H1 (cell line): ENCODE measurements at regions not wholly inside any gene's neighbourhood (a gene's known extent, or its start where the extent isn't known, plus 50 kb on each side); places are given as distances from the start of the nearest gene placed in this dataset.
"Not testable (repeated sequence)": the region's sequence is repeated elsewhere in the genome, so short reads cannot be mapped to it uniquely, and the experiment has no call there.

Experiments
- CTCF ChIA-PET: fragments of 300-600 bp; sonication (Branson Sonifier 250); formaldehyde crosslinking; loops from one replicate; lab custom pipeline; 2021; ENCODE audit not compliant: partially characterized antibody; lab: Charles Lee
- POLR2A ChIA-PET: fragments of 300-600 bp; sonication (Branson Sonifier 250); formaldehyde crosslinking; loops from one replicate; lab custom pipeline; 2021; ENCODE audit warnings: inconsistent platforms; ENCODE audit not compliant: partially characterized antibody; lab: Charles Lee
- DNase-seq, 2 experiments: peaks; one replicate each; pipeline versions ENCODE4 v3.0.0 to v3.0.0-alpha.2; 2010 to 2022; ENCODE audit warnings: low spot score in 2 of 2, low read depth in 1 of 2, mixed read lengths in 1 of 2
- FAIRE-seq: peaks from 2 replicates; lab custom pipeline; 2011; peaks lifted over from hg19 to GRCh38; lab: Jason Lieb, UNC
- H2AFZ ChIP-seq: 2 replicates; pipeline ENCODE4 v1.8.1; 2012; ENCODE audit warnings: low read length, inconsistent platforms
- H2AK5ac ChIP-seq: 2 replicates; pipeline ENCODE4 v1.6.1; 2013; ENCODE audit warnings: low read depth, low read length
- H2BK120ac ChIP-seq: replicated peaks from 2 replicates; pipeline ENCODE3; 2013; ENCODE audit warnings: low read depth, low read length, inconsistent platforms
- H2BK12ac ChIP-seq: 2 replicates; pipeline ENCODE4 v1.6.1; 2013; ENCODE audit warnings: low read depth, low read length
- H2BK15ac ChIP-seq: 2 replicates; pipeline ENCODE4 v1.6.1; 2013; ENCODE audit warnings: low read length
- H2BK20ac ChIP-seq: 2 replicates; pipeline ENCODE4 v1.6.1; 2013; ENCODE audit warnings: low read length
- H2BK5ac ChIP-seq: 2 replicates; pipeline ENCODE4 v1.6.1; 2013; ENCODE audit warnings: low read depth, low read length
- H3K14ac ChIP-seq: 2 replicates; pipeline ENCODE4 v1.6.1; 2013; ENCODE audit warnings: inconsistent platforms; ENCODE audit not compliant: insufficient read length
- H3K18ac ChIP-seq: 2 replicates; pipeline ENCODE4 v1.6.1; 2013; ENCODE audit warnings: low read length; ENCODE audit errors: extremely low read depth
- H3K23ac ChIP-seq: 2 replicates; pipeline ENCODE4 v1.6.1; 2013; ENCODE audit warnings: inconsistent platforms; ENCODE audit not compliant: insufficient read length
- H3K23me2 ChIP-seq: 2 replicates; pipeline ENCODE4 v1.6.1; 2013; ENCODE audit warnings: low read depth, low read length
- H3K27ac ChIP-seq: 2 replicates; pipeline ENCODE4 v1.6.1; 2011; ENCODE audit warnings: low read depth, low read length, inconsistent platforms
- H3K27me3 ChIP-seq, 4 experiments: replicated peaks in 1 of 4; 1 replicate in 1 of 4; 2 replicates in 3 of 4; pipeline versions ENCODE4 v1.6.1 to v1.8.1; 2011 to 2013; ENCODE audit warnings: low read length in 3 of 4, mild to moderate bottlenecking in 3 of 4, inconsistent platforms in 2 of 4, mixed read lengths in 2 of 4, moderate library complexity in 1 of 4; ENCODE audit not compliant: control insufficient read depth in 3 of 4, insufficient read depth in 3 of 4; ENCODE audit errors: extremely low read depth in 1 of 4
- H3K36me3 ChIP-seq, 4 experiments: 2 replicates each; pipeline versions ENCODE4 v1.6.1 to v1.8.1; 2011 to 2013; ENCODE audit warnings: mild to moderate bottlenecking in 4 of 4, low read length in 3 of 4, moderate library complexity in 2 of 4, control low read depth in 1 of 4, inconsistent platforms in 1 of 4; ENCODE audit not compliant: insufficient read depth in 4 of 4, control insufficient read depth in 2 of 4
- H3K4ac ChIP-seq: replicated peaks from 2 replicates; pipeline ENCODE3; 2013; ENCODE audit warnings: low read length, low read depth, mixed read lengths, inconsistent platforms; ENCODE audit not compliant: insufficient read length
- H3K4me1 ChIP-seq, 4 experiments: replicated peaks in 1 of 4; 1 replicate in 1 of 4; 2 replicates in 3 of 4; pipeline versions ENCODE4 v1.6.1 to v1.8.1; 2011 to 2013; ENCODE audit warnings: low read length in 3 of 4, inconsistent platforms in 2 of 4, mixed read lengths in 1 of 4; ENCODE audit not compliant: insufficient read depth in 4 of 4, control insufficient read depth in 3 of 4
- H3K4me2 ChIP-seq, 2 experiments: 2 replicates each; pipeline versions ENCODE4 v1.6.1 to v1.8.1; 2011 to 2013; ENCODE audit warnings: low read depth in 2 of 2, low read length in 2 of 2, control low read depth in 1 of 2, inconsistent platforms in 1 of 2, mild to moderate bottlenecking in 1 of 2; ENCODE audit not compliant: insufficient read depth in 1 of 2
- H3K4me3 ChIP-seq, 4 experiments: fragments of 200-600, 300-600 bp in 1 of 4; sonication (generic), shearing (Covaris generic), sonication (Bioruptor Twin) in 1 of 4; 2 replicates each; pipeline versions ENCODE4 v1.5.1 to v1.8.1; 2011 to 2016; ENCODE audit warnings: low read length in 4 of 4, low read depth in 3 of 4, control low read depth in 2 of 4, inconsistent platforms in 2 of 4, mild to moderate bottlenecking in 2 of 4, mixed read lengths in 1 of 4, moderate library complexity in 1 of 4; ENCODE audit not compliant: insufficient read depth in 2 of 4; ENCODE audit errors: extremely low read depth in 1 of 4
- H3K56ac ChIP-seq: replicated peaks from 2 replicates; pipeline ENCODE3; 2013; ENCODE audit warnings: low read depth, mild to moderate bottlenecking, mixed read lengths, low read length, inconsistent platforms; ENCODE audit not compliant: insufficient read length
- H3K79me1 ChIP-seq: 2 replicates; pipeline ENCODE4 v1.6.1; 2013; ENCODE audit warnings: low read depth, low read length, control low read depth
- H3K79me2 ChIP-seq, 2 experiments: 2 replicates each; pipeline versions ENCODE4 v1.6.1 to v1.8.1; 2012 to 2013; ENCODE audit warnings: low read length in 2 of 2, mild to moderate bottlenecking in 2 of 2, inconsistent platforms in 1 of 2; ENCODE audit not compliant: insufficient read depth in 2 of 2, control insufficient read depth in 1 of 2
- H3K9ac ChIP-seq, 4 experiments: replicated peaks in 1 of 4; 1 replicate in 1 of 4; 2 replicates in 3 of 4; pipeline versions ENCODE4 v1.6.1 to v1.8.1; 2011 to 2013; ENCODE audit warnings: low read depth in 3 of 4, low read length in 3 of 4, control low read depth in 2 of 4, mild to moderate bottlenecking in 2 of 4, moderate library complexity in 2 of 4, inconsistent platforms in 1 of 4; ENCODE audit errors: extremely low read depth in 1 of 4
- H3K9me3 ChIP-seq, 2 experiments: 2 replicates each; pipeline versions ENCODE4 v1.6.1 to v1.8.1; 2012 to 2013; ENCODE audit warnings: mild to moderate bottlenecking in 2 of 2, moderate library complexity in 2 of 2, control low read depth in 1 of 2, inconsistent platforms in 1 of 2, low read depth in 1 of 2, low read length in 1 of 2, mixed read lengths in 1 of 2; ENCODE audit not compliant: insufficient read depth in 2 of 2
- H4K20me1 ChIP-seq, 2 experiments: replicated peaks in 1 of 2; 2 replicates each; pipeline versions ENCODE3 to v1.8.1; 2011 to 2013; ENCODE audit warnings: inconsistent platforms in 2 of 2, low read length in 2 of 2, mild to moderate bottlenecking in 1 of 2; ENCODE audit not compliant: insufficient read depth in 2 of 2, control insufficient read depth in 1 of 2
- H4K5ac ChIP-seq: 2 replicates; pipeline ENCODE4 v1.6.1; 2013; ENCODE audit warnings: low read length, low read depth, mixed read lengths, inconsistent platforms; ENCODE audit not compliant: insufficient read length
- H4K8ac ChIP-seq: 2 replicates; pipeline ENCODE4 v1.8.0; 2013; ENCODE audit warnings: mild to moderate bottlenecking, moderate library complexity, low read length, inconsistent platforms; ENCODE audit not compliant: insufficient read depth; ENCODE audit errors: extremely low read depth
- H4K91ac ChIP-seq: replicated peaks from 2 replicates; pipeline ENCODE3; 2013; ENCODE audit warnings: low read length, mixed read lengths, inconsistent platforms; ENCODE audit not compliant: insufficient read length
- SP2 ChIP-seq: IDR thresholded peaks from 2 replicates; pipeline ENCODE4 v1.6.1; 2012; ENCODE audit warnings: mild to moderate bottlenecking, low read length, inconsistent platforms
- WGBS, 2 experiments: shearing (Covaris generic) in 1 of 2; methylation state at CpG; one replicate each; pipeline versions ENCODE4 v1.1.6 to v1.1.7; 2013 to 2015; ENCODE audit warnings: low lambda C conversion rate in 2 of 2, mixed read lengths in 2 of 2, inconsistent platforms in 1 of 2, low coverage in 1 of 2, missing lambda C conversion rate in 1 of 2; ENCODE audit not compliant: insufficient replicate concordance in 2 of 2, insufficient coverage in 1 of 2, insufficient read length in 1 of 2; ENCODE audit errors: extremely low coverage in 1 of 2, missing lambda C conversion rate in 1 of 2; 5-methylcytosine and 5-hydroxymethylcytosine counted together

DNA sequence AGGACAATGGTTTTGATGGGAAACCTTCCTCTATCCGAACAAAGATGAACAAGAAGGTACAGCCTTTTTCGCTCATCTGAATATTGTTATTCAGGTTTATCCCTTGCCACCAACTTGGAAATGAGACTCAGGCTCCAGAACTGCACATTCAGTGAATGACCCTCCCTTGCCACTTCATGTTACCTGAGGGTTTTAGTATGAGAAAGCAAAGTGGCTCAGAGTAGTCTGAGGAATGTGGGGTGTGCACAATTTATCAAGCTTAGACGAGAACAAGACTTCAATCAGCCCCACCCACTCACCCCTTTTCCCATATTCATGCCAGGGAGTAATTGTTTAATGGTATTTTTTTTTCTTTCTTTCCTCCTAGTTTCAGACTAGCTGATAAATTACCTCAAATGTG, 265.3 kb upstream of the POU1F1 start:
- ChIA-PET CTCF (interaction anchor here (0.6 to 1.3 kb wide), 2 partner anchors 9 to 100 kb away, joined by 3 read pairs; no protein-coding TSS in a partner anchor), POLR2A (no interaction called here)
- Histone ChIP-seq H3K23ac (no peak overlapping the region), H3K4ac (no peak overlapping the region), H3K27ac (no peak overlapping the region), H3K4me2 (no peak overlapping the region), H4K8ac (no peak overlapping the region), H3K18ac (no peak overlapping the region), H2BK120ac (no peak overlapping the region), H2AFZ (no peak overlapping the region), H3K14ac (no peak overlapping the region), H3K36me3 (no peaks in the 10 kb centered on the region), H4K5ac (no peak overlapping the region), H3K56ac (no peak overlapping the region), H3K27me3 (no peaks in the 10 kb centered on the region), H3K4me3 (no peak overlapping the region), H2BK12ac (no peak overlapping the region), H2BK15ac (no peak overlapping the region), H2AK5ac (no peak overlapping the region), H3K79me1 (no peaks in the 10 kb centered on the region), H3K9me3 (no peaks in the 10 kb centered on the region), H4K91ac (no peak overlapping the region), H3K23me2 (no peaks in the 10 kb centered on the region), H3K4me1 (no peaks in the 10 kb centered on the region), H2BK20ac (no peak overlapping the region), H2BK5ac (no peak overlapping the region)
- 91% methylated on average over 3 of the region's 3 CpGs; no CpG with 5 or more reads in 1 of the 2 experiments for WGBS, 2 experiments
- FAIRE-seq (no peak), DNase-seq (no peak)
- TF ChIP-seq SP2: no peak
- TF ChIP-seq, all 59 proteins: peak for 0
- no peaks in the 10 kb centered on the region for H4K20me1 ChIP-seq
- H3K9ac ChIP-seq: no peak overlapping the region
- H3K79me2 ChIP-seq: no peaks in the 10 kb centered on the region

DNA sequence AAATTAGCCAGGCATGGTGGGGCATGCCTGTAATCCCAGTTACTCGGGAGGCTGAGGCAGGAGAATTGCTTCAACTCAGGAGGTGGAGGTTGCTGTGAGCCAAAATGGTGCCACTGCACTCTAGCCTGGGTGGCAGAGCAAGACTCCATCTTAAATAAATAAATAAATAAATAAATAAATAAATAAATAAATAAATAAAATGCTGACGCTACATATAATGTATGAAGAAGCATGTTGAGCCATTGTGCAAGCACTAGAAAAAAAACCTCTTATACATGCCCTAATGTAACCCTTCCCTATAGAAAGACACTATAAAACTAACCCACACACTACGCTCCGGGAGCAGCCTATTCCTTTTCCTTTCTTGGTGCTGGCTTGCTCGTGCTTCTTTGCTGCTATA, 262.3 kb upstream of the POU1F1 start:
- H3K79me1 ChIP-seq, H3K23me2 ChIP-seq, H4K8ac ChIP-seq, H2BK12ac ChIP-seq, H3K4me2 ChIP-seq, H2BK20ac ChIP-seq, DNase-seq, H3K27me3 ChIP-seq, H4K91ac ChIP-seq, H4K5ac ChIP-seq, H3K18ac ChIP-seq, H3K27ac ChIP-seq, H2BK120ac ChIP-seq, H2AFZ ChIP-seq, FAIRE-seq, POLR2A ChIA-PET, H3K4me1 ChIP-seq, H2AK5ac ChIP-seq, H3K4me3 ChIP-seq, H3K36me3 ChIP-seq, H3K4ac ChIP-seq, H2BK15ac ChIP-seq, H3K56ac ChIP-seq, H3K79me2 ChIP-seq, H3K23ac ChIP-seq, H3K9me3 ChIP-seq, CTCF ChIA-PET, H3K9ac ChIP-seq, H2BK5ac ChIP-seq, H4K20me1 ChIP-seq, H3K14ac ChIP-seq: not testable (repeated sequence)
- 93% methylated on average over 5 of the region's 5 CpGs; no CpG with 5 or more reads in 1 of the 2 experiments for whole genome bisulfite sequencing, 2 experiments
